ENCODE measurements at regions not wholly inside any gene's neighbourhood (a gene's known extent, or its start where the extent isn't known, plus 50 kb on each side); places are given as distances from the start of the nearest gene placed in this dataset.

- Histone ChIP-seq H3K36me3 (ENCODE audit: insufficient read depth, low read length) (no peaks in the 10 kb centered on the region), H3K27me3 (ENCODE audit: insufficient read depth, low read length, poor library complexity, severe bottlenecking) (no peaks in the 10 kb centered on the region), H3K9me3 (ENCODE audit: insufficient read depth, low read depth, low read length) (no peaks in the 10 kb centered on the region), H3K4me1 (ENCODE audit: insufficient read depth, low read length, poor library complexity, severe bottlenecking) (peaks cover 13% of the 10 kb centered on the region), H3K4me3 (ENCODE audit: low read length, poor library complexity, severe bottlenecking) (no peak overlapping the region), H3F3A (ENCODE audit: low read depth) (no peaks in the 10 kb centered on the region), H2AFZ (ENCODE audit: low read length) (no peak overlapping the region), H3K79me2 (ENCODE audit: insufficient read depth, low read length) (no peaks in the 10 kb centered on the region), H3K9me2 (replicated peaks; ENCODE audit: low read depth, low read length) (no peaks in the 10 kb centered on the region), H3K9ac (ENCODE audit: low read depth, low read length, poor library complexity, severe bottlenecking) (no peak overlapping the region), H3K4me2 (ENCODE audit: low read depth, low read length, poor library complexity, severe bottlenecking) (no peak overlapping the region), H4K20me1 (ENCODE audit: insufficient read depth, low read length, poor library complexity, severe bottlenecking) (no peaks in the 10 kb centered on the region)
- no peak for TF ChIP-seq CTCF (conservative IDR thresholded peaks at IDR 0.05; ENCODE audit: low read length)
- TF ChIP-seq EZH2phosphoT487 (IDR thresholded peaks at IDR 0.05; ENCODE audit: borderline replicate concordance) = no peak
These were observed 258.2 kb upstream of the JADE1 start for GRCh38 chr4:128551280-128551679.

- no peaks in the 10 kb centered on the region for H3K9me3 ChIP-seq (ENCODE audit: insufficient read depth, low read depth, low read length)
- no peak overlapping the region for H3K4me2 ChIP-seq (ENCODE audit: low read depth, low read length, poor library complexity, severe bottlenecking)
- no peak overlapping the region for H2AFZ ChIP-seq (ENCODE audit: low read length)
- no peaks in the 10 kb centered on the region for H3F3A ChIP-seq (ENCODE audit: low read depth)
- H3K4me1 ChIP-seq (ENCODE audit: insufficient read depth, low read length, poor library complexity, severe bottlenecking) = peaks cover 13% of the 10 kb centered on the region
- H3K27me3 ChIP-seq (ENCODE audit: insufficient read depth, low read length, poor library complexity, severe bottlenecking) = no peaks in the 10 kb centered on the region
- H3K4me3 ChIP-seq (ENCODE audit: low read length, poor library complexity, severe bottlenecking) = no peak overlapping the region
- TF ChIP-seq CTCF (conservative IDR thresholded peaks at IDR 0.05; ENCODE audit: low read length) = no peak
- no peak for TF ChIP-seq EZH2phosphoT487 (IDR thresholded peaks at IDR 0.05; ENCODE audit: borderline replicate concordance)
- H3K9me2 ChIP-seq (replicated peaks; ENCODE audit: low read depth, low read length) = no peaks in the 10 kb centered on the region
- no peaks in the 10 kb centered on the region for H3K36me3 ChIP-seq (ENCODE audit: insufficient read depth, low read length)
- no peaks in the 10 kb centered on the region for H3K79me2 ChIP-seq (ENCODE audit: insufficient read depth, low read length)
- no peaks in the 10 kb centered on the region for H4K20me1 ChIP-seq (ENCODE audit: insufficient read depth, low read length, poor library complexity, severe bottlenecking)
- H3K9ac ChIP-seq (ENCODE audit: low read depth, low read length, poor library complexity, severe bottlenecking) = no peak overlapping the region
These were observed 259.4 kb upstream of the JADE1 start for GRCh38 chr4:128550060-128550459.

- Histone ChIP-seq H4K20me1 (ENCODE audit: insufficient read depth, low read length, poor library complexity, severe bottlenecking) (no peaks in the 10 kb centered on the region), H3K4me2 (ENCODE audit: low read depth, low read length, poor library complexity, severe bottlenecking) (no peak overlapping the region), H3K9me2 (replicated peaks; ENCODE audit: low read depth, low read length) (no peaks in the 10 kb centered on the region), H3K27me3 (ENCODE audit: insufficient read depth, low read length, poor library complexity, severe bottlenecking) (no peaks in the 10 kb centered on the region), H3K79me2 (ENCODE audit: insufficient read depth, low read length) (no peaks in the 10 kb centered on the region), H3K4me3 (ENCODE audit: low read length, poor library complexity, severe bottlenecking) (no peak overlapping the region), H3F3A (ENCODE audit: low read depth) (no peaks in the 10 kb centered on the region), H3K4me1 (ENCODE audit: insufficient read depth, low read length, poor library complexity, severe bottlenecking) (peaks cover 13% of the 10 kb centered on the region), H2AFZ (ENCODE audit: low read length) (no peak overlapping the region), H3K9ac (ENCODE audit: low read depth, low read length, poor library complexity, severe bottlenecking) (no peak overlapping the region), H3K9me3 (ENCODE audit: insufficient read depth, low read depth, low read length) (no peaks in the 10 kb centered on the region), H3K36me3 (ENCODE audit: insufficient read depth, low read length) (no peaks in the 10 kb centered on the region)
- no peak for TF ChIP-seq CTCF (conservative IDR thresholded peaks at IDR 0.05; ENCODE audit: low read length)
- no peak for TF ChIP-seq EZH2phosphoT487 (IDR thresholded peaks at IDR 0.05; ENCODE audit: borderline replicate concordance)
These were observed 259.9 kb upstream of the JADE1 start for GRCh38 chr4:128549636-128550035.
